Raji (cell line): ENCODE measurements at regions not wholly inside any gene's neighbourhood (a gene's known extent, or its start where the extent isn't known, plus 50 kb on each side); places are given as distances from the start of the nearest gene placed in this dataset.

Experiments used
- POLR2A ChIP-seq: IDR thresholded peaks from 2 replicates; pipeline ENCODE4 v1.6.1; 2011; ENCODE audit warnings: low read depth, low read length, control low read depth; ENCODE audit not compliant: insufficient read depth

GRCh38 chr14:21802441-21802840 lies 128.8 kb upstream of the OR4E1 start:
- TF ChIP-seq POLR2A: no peak

GRCh38 chr14:21796916-21797315 lies 123.3 kb upstream of the OR4E1 start:
- TF ChIP-seq POLR2A: no peak

GRCh38 chr14:21795456-21795855 lies 121.8 kb upstream of the OR4E1 start:
- TF ChIP-seq POLR2A: no peak

- TF ChIP-seq POLR2A: no peak
Observed at GRCh38 chr14:21791749-21792148, 118.1 kb upstream of the OR4E1 start.

GRCh38 chr14:21781543-21781942 lies 107.9 kb upstream of the OR4E1 start:
- TF ChIP-seq POLR2A: no peak

- no peak for TF ChIP-seq POLR2A
Observed at GRCh38 chr14:21780429-21781084, 106.9 kb upstream of the OR4E1 start.

- TF ChIP-seq POLR2A: no peak
Observed at GRCh38 chr14:21771671-21772070, 98.1 kb upstream of the OR4E1 start.

- TF ChIP-seq POLR2A: no peak
Observed at GRCh38 chr14:21768875-21769257, 95.2 kb upstream of the OR4E1 start.

- no peak for TF ChIP-seq POLR2A
Observed at GRCh38 chr14:21768116-21768874, 94.7 kb upstream of the OR4E1 start.

GRCh38 chr14:21749306-21749868 lies 75.8 kb upstream of the OR4E1 start:
- TF ChIP-seq POLR2A: no peak

GRCh38 chr14:21748869-21749303 lies 75.3 kb upstream of the OR4E1 start:
- no peak for TF ChIP-seq POLR2A

GRCh38 chr14:21735639-21736307 lies 62.2 kb upstream of the OR4E1 start:
- TF ChIP-seq POLR2A: no peak

- TF ChIP-seq POLR2A: no peak
Observed at GRCh38 chr14:21735200-21735599, 61.6 kb upstream of the OR4E1 start.

GRCh38 chr14:21734457-21735074 lies 60.9 kb upstream of the OR4E1 start:
- no peak for TF ChIP-seq POLR2A

GRCh38 chr14:21729703-21730233 lies 56.1 kb upstream of the OR4E1 start:
- TF ChIP-seq POLR2A: no peak
